Parathyroid adenoma (tissue), 2 donors: ENCODE measurements at regions not wholly inside any gene's neighbourhood (a gene's known extent, or its start where the extent isn't known, plus 50 kb on each side); places are given as distances from the start of the nearest gene placed in this dataset.

ENCODE experiments used
- H2AFZ ChIP-seq: fragments of 300-600 bp; sonication (generic); one replicate; pipeline ENCODE4 v1.7.0; 2017; ENCODE audit warnings: antibody characterized with exemption, mild to moderate bottlenecking
- H3K27ac ChIP-seq: fragments of 300-600 bp; sonication (generic); one replicate; pipeline ENCODE4 v1.7.0; 2017
- H3K27me3 ChIP-seq: fragments of 300-600 bp; sonication (generic); one replicate; pipeline ENCODE4 v1.7.0; 2017; ENCODE audit warnings: low read length; ENCODE audit not compliant: control insufficient read depth, insufficient read depth
- H3K36me3 ChIP-seq: fragments of 300-600 bp; sonication (generic); one replicate; pipeline ENCODE4 v1.7.0; 2017; ENCODE audit warnings: low read length; ENCODE audit not compliant: control insufficient read depth, insufficient read depth
- H3K4me1 ChIP-seq: fragments of 300-600 bp; sonication (generic); one replicate; pipeline ENCODE4 v1.7.0; 2017; ENCODE audit warnings: control low read depth
- H3K4me2 ChIP-seq: fragments of 300-600 bp; sonication (generic); one replicate; pipeline ENCODE4 v1.7.0; 2017; ENCODE audit warnings: low read length
- H3K4me3 ChIP-seq: fragments of 300-600 bp; sonication (generic); one replicate; pipeline ENCODE4 v1.7.0; 2017; ENCODE audit warnings: low read depth, low read length
- H3K79me2 ChIP-seq: fragments of 300-600 bp; sonication (generic); one replicate; pipeline ENCODE4 v1.7.0; 2017; ENCODE audit warnings: control low read depth
- H3K9ac ChIP-seq: fragments of 300-600 bp; sonication (generic); one replicate; pipeline ENCODE4 v1.7.0; 2017; ENCODE audit warnings: mild to moderate bottlenecking
- H3K9me3 ChIP-seq: fragments of 300-600 bp; sonication (generic); one replicate; pipeline ENCODE4 v1.7.0; 2017; ENCODE audit warnings: low read length; ENCODE audit not compliant: control insufficient read depth
- TF ChIP-seq, protein P1 (sequence below): fragments of 300-600 bp; sonication (generic); IDR thresholded peaks from one replicate; pipeline ENCODE4 v1.7.0; 2017; ENCODE audit warnings: antibody characterized with exemption, mild to moderate bottlenecking
- donor health status: primary hyperparathyroidism.

- Histone ChIP-seq H3K36me3 (no peaks in the 10 kb centered on the region), H3K27me3 (no peaks in the 10 kb centered on the region), H3K9ac (no peak overlapping the region), H3K9me3 (no peaks in the 10 kb centered on the region), H3K4me2 (no peak overlapping the region), H3K4me1 (no peaks in the 10 kb centered on the region), H2AFZ (no peak overlapping the region), H3K79me2 (no peaks in the 10 kb centered on the region), H3K4me3 (no peak overlapping the region), H3K27ac (no peak overlapping the region)
- TF ChIP-seq, protein P1, sequence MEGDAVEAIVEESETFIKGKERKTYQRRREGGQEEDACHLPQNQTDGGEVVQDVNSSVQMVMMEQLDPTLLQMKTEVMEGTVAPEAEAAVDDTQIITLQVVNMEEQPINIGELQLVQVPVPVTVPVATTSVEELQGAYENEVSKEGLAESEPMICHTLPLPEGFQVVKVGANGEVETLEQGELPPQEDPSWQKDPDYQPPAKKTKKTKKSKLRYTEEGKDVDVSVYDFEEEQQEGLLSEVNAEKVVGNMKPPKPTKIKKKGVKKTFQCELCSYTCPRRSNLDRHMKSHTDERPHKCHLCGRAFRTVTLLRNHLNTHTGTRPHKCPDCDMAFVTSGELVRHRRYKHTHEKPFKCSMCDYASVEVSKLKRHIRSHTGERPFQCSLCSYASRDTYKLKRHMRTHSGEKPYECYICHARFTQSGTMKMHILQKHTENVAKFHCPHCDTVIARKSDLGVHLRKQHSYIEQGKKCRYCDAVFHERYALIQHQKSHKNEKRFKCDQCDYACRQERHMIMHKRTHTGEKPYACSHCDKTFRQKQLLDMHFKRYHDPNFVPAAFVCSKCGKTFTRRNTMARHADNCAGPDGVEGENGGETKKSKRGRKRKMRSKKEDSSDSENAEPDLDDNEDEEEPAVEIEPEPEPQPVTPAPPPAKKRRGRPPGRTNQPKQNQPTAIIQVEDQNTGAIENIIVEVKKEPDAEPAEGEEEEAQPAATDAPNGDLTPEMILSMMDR: no peak
Measured at GRCh38 chr6:164928057-164928727, 381.2 kb downstream of the C6orf118 start.

DNA sequence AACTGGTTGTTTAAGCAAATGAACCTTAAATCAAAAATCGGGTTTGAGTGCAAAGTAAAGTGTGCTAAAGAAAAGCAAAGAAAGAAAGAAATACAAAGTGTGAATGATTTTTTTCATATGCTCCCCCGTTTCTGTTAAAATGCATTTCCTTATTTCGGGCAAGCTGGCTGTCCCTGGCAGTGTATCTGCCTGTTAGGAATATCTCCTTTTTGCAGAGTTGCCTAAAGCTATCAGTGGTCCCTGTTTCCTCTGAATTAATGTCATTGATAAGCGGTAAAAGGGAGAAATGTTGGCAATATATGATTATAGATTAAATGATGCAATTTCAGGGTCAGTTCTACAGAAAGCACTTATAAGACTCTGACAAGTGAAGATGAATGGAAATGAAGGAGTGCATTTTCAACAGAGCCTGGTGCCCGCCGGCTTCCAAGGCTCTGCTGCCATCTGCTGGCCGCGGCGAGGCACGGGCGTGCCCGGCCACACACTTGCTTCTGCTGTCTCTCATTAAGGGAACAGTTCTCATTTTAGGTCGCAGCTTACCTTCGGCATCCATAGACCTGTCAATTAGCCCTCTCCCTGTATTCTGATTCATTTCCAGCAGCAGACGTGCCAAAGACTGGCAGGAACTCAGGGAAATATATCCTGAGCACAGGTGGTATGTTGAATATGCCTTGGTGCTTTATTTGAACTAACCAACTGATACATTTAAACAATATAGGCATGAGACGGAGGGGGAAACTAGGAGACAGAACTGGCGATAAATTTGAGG lies 381.9 kb downstream of the C6orf118 start:
- Histone ChIP-seq H3K9me3 (no peaks in the 10 kb centered on the region), H3K27me3 (no peaks in the 10 kb centered on the region), H3K4me1 (no peaks in the 10 kb centered on the region), H3K79me2 (no peaks in the 10 kb centered on the region), H3K27ac (no peak overlapping the region), H2AFZ (peak overlapping the region; percentile 10), H3K4me2 (no peak overlapping the region), H3K9ac (no peak overlapping the region), H3K36me3 (no peaks in the 10 kb centered on the region), H3K4me3 (no peak overlapping the region)
- TF ChIP-seq, protein P1: peak; percentile 89

GRCh38 chr6:164926686-164927085 lies 382.7 kb downstream of the C6orf118 start:
- no peak overlapping the region for H3K4me3 ChIP-seq
- H3K36me3 ChIP-seq: no peaks in the 10 kb centered on the region
- H3K79me2 ChIP-seq: no peaks in the 10 kb centered on the region
- no peak overlapping the region for H3K9ac ChIP-seq
- H2AFZ ChIP-seq: no peak overlapping the region
- no peak overlapping the region for H3K4me2 ChIP-seq
- TF ChIP-seq, protein P1: no peak
- H3K9me3 ChIP-seq: no peaks in the 10 kb centered on the region
- no peaks in the 10 kb centered on the region for H3K4me1 ChIP-seq
- H3K27me3 ChIP-seq: no peaks in the 10 kb centered on the region
- H3K27ac ChIP-seq: no peak overlapping the region

GRCh38 chr6:164925681-164926530 lies 383.5 kb downstream of the C6orf118 start:
- TF ChIP-seq, protein P1: no peak
- no peak overlapping the region for H3K4me2 ChIP-seq
- no peak overlapping the region for H3K4me3 ChIP-seq
- no peaks in the 10 kb centered on the region for H3K27me3 ChIP-seq
- H3K27ac ChIP-seq: no peak overlapping the region
- no peak overlapping the region for H3K9ac ChIP-seq
- no peak overlapping the region for H2AFZ ChIP-seq
- H3K79me2 ChIP-seq: no peaks in the 10 kb centered on the region
- H3K9me3 ChIP-seq: no peaks in the 10 kb centered on the region
- H3K4me1 ChIP-seq: no peaks in the 10 kb centered on the region
- no peaks in the 10 kb centered on the region for H3K36me3 ChIP-seq
